ENCODE measurements at regions not wholly inside any gene's neighbourhood (a gene's known extent, or its start where the extent isn't known, plus 50 kb on each side); places are given as distances from the start of the nearest gene placed in this dataset.

- Mint-ChIP-seq H3K9me3 (ENCODE audit: unreplicated experiment) (no peaks in the 10 kb centered on the region), H3K4me3 (ENCODE audit: unreplicated experiment) (no peak overlapping the region), H3K36me3 (ENCODE audit: low read depth, unreplicated experiment) (no peaks in the 10 kb centered on the region), H3K4me1 (ENCODE audit: low read depth, unreplicated experiment) (peaks cover 10% of the 10 kb centered on the region), H3K27ac (ENCODE audit: unreplicated experiment) (peak overlapping the region; percentile 55), H3K27me3 (ENCODE audit: low read depth, unreplicated experiment) (no peaks in the 10 kb centered on the region)
- Histone ChIP-seq H3K27ac (ENCODE audit: low read depth, low read length) (no peak overlapping the region), H3K36me3 (ENCODE audit: insufficient read depth, low read length) (no peaks in the 10 kb centered on the region), H3K27me3 (ENCODE audit: insufficient read depth, low read length) (no peaks in the 10 kb centered on the region), H3K4me1 (ENCODE audit: insufficient read depth, low read length) (no peaks in the 10 kb centered on the region), H3K4me3 (ENCODE audit: insufficient read depth, low read depth, low read length) (no peak overlapping the region), H3K9ac (ENCODE audit: low read length) (no peak overlapping the region), H4K20me1 (ENCODE audit: insufficient read depth, low read length) (no peaks in the 10 kb centered on the region), H3K9me3 (ENCODE audit: insufficient read depth, low read depth, low read length) (no peaks in the 10 kb centered on the region), H3K4me2 (ENCODE audit: low read length) (no peak overlapping the region), H2AFZ (ENCODE audit: low read depth, low read length) (no peak overlapping the region), H3K79me2 (ENCODE audit: insufficient read depth, low read length) (no peaks in the 10 kb centered on the region)
- FAIRE-seq, result no peak
- TF ChIP-seq CTCF (IDR thresholded peaks at IDR 0.05; ENCODE audit: insufficient read depth, low read depth, low read length), result no peak
- no peak for TF ChIP-seq EZH2 (IDR thresholded peaks at IDR 0.05; ENCODE audit: insufficient read depth, low read length)
- no peak for DNase-seq (ENCODE audit: low read depth)
Observed at GRCh38 chr18:43526426-43527145, 249.3 kb upstream of the SYT4 start.

GRCh38 chr18:43531438-43531837 lies 254.1 kb upstream of the SYT4 start:
- Histone ChIP-seq H3K79me2 (ENCODE audit: insufficient read depth, low read length) (no peaks in the 10 kb centered on the region), H3K9me3 (ENCODE audit: insufficient read depth, low read depth, low read length) (no peaks in the 10 kb centered on the region), H3K27me3 (ENCODE audit: insufficient read depth, low read length) (no peaks in the 10 kb centered on the region), H3K4me2 (ENCODE audit: low read length) (no peak overlapping the region), H3K27ac (ENCODE audit: low read depth, low read length) (no peak overlapping the region), H3K4me1 (ENCODE audit: insufficient read depth, low read length) (no peaks in the 10 kb centered on the region), H4K20me1 (ENCODE audit: insufficient read depth, low read length) (no peaks in the 10 kb centered on the region), H3K36me3 (ENCODE audit: insufficient read depth, low read length) (no peaks in the 10 kb centered on the region), H3K4me3 (ENCODE audit: insufficient read depth, low read depth, low read length) (no peak overlapping the region), H2AFZ (ENCODE audit: low read depth, low read length) (no peak overlapping the region), H3K9ac (ENCODE audit: low read length) (no peak overlapping the region)
- TF ChIP-seq CTCF (IDR thresholded peaks at IDR 0.05; ENCODE audit: insufficient read depth, low read depth, low read length) (no peak), EZH2 (IDR thresholded peaks at IDR 0.05; ENCODE audit: insufficient read depth, low read length) (no peak)
- H3K27me3 Mint-ChIP-seq (ENCODE audit: low read depth, unreplicated experiment), result no peaks in the 10 kb centered on the region
- no peaks in the 10 kb centered on the region for H3K36me3 Mint-ChIP-seq (ENCODE audit: low read depth, unreplicated experiment)
- H3K4me3 Mint-ChIP-seq (ENCODE audit: unreplicated experiment), result no peak overlapping the region
- FAIRE-seq, result no peak
- H3K9me3 Mint-ChIP-seq (ENCODE audit: unreplicated experiment), result no peaks in the 10 kb centered on the region
- H3K27ac Mint-ChIP-seq (ENCODE audit: unreplicated experiment), result no peak overlapping the region
- DNase-seq (ENCODE audit: low read depth), result no peak
- peaks cover 5% of the 10 kb centered on the region for H3K4me1 Mint-ChIP-seq (ENCODE audit: low read depth, unreplicated experiment)

GRCh38 chr18:43533371-43533770 lies 256.1 kb upstream of the SYT4 start:
- Mint-ChIP-seq H3K27me3 (ENCODE audit: low read depth, unreplicated experiment) (no peaks in the 10 kb centered on the region), H3K9me3 (ENCODE audit: unreplicated experiment) (no peaks in the 10 kb centered on the region), H3K4me1 (ENCODE audit: low read depth, unreplicated experiment) (no peaks in the 10 kb centered on the region), H3K36me3 (ENCODE audit: low read depth, unreplicated experiment) (no peaks in the 10 kb centered on the region), H3K4me3 (ENCODE audit: unreplicated experiment) (no peak overlapping the region), H3K27ac (ENCODE audit: unreplicated experiment) (no peak overlapping the region)
- H3K27ac ChIP-seq (ENCODE audit: low read depth, low read length), result no peak overlapping the region
- no peaks in the 10 kb centered on the region for H3K9me3 ChIP-seq (ENCODE audit: insufficient read depth, low read depth, low read length)
- H3K4me2 ChIP-seq (ENCODE audit: low read length), result no peak overlapping the region
- no peak overlapping the region for H3K9ac ChIP-seq (ENCODE audit: low read length)
- DNase-seq (ENCODE audit: low read depth) (no peak), FAIRE-seq (no peak)
- H2AFZ ChIP-seq (ENCODE audit: low read depth, low read length), result no peak overlapping the region
- H4K20me1 ChIP-seq (ENCODE audit: insufficient read depth, low read length), result no peaks in the 10 kb centered on the region
- H3K79me2 ChIP-seq (ENCODE audit: insufficient read depth, low read length), result no peaks in the 10 kb centered on the region
- H3K4me1 ChIP-seq (ENCODE audit: insufficient read depth, low read length), result no peaks in the 10 kb centered on the region
- H3K27me3 ChIP-seq (ENCODE audit: insufficient read depth, low read length), result no peaks in the 10 kb centered on the region
- no peak overlapping the region for H3K4me3 ChIP-seq (ENCODE audit: insufficient read depth, low read depth, low read length)
- no peaks in the 10 kb centered on the region for H3K36me3 ChIP-seq (ENCODE audit: insufficient read depth, low read length)
- TF ChIP-seq CTCF (IDR thresholded peaks at IDR 0.05; ENCODE audit: insufficient read depth, low read depth, low read length), result no peak
